T1000 (cell line): ENCODE measurements at regions not wholly inside any gene's neighbourhood (a gene's known extent, or its start where the extent isn't known, plus 50 kb on each side); places are given as distances from the start of the nearest gene placed in this dataset.

Source experiments
- DNase-seq: peaks from one replicate; lab custom pipeline; 2025; ENCODE audit warnings: mixed read lengths; lab: John Stamatoyannopoulos, UW

GRCh38 chr3:76897076-76897475 lies 142.8 kb upstream of the ROBO2 start:
- no peak for DNase-seq

GRCh38 chr3:76900596-76900995 lies 139.3 kb upstream of the ROBO2 start:
- no peak for DNase-seq

DNA sequence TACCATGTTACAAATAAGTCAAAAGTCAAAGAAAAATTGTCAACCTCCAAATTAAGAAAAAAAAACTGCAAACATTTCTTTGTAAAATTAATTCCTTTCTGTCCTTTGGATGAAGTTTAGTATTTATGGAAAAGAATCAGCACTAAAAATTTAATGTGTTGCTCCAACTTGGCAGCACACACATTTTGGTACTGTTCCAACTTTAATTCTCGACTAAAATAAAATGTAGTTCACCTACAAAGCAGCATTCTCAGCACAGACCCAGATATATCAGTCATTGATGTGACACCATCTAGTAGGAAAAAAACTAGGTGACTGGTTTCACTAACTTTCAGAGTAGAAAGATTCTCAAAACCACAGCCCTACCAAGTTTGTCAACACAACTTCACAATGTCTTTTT lies 131.7 kb upstream of the ROBO2 start:
- DNase-seq: no peak

- no peak for DNase-seq
These were observed 127.0 kb upstream of the ROBO2 start for GRCh38 chr3:76912841-76913383.

- no peak for DNase-seq
These were observed 122.5 kb upstream of the ROBO2 start for GRCh38 chr3:76917436-76917835.

DNA sequence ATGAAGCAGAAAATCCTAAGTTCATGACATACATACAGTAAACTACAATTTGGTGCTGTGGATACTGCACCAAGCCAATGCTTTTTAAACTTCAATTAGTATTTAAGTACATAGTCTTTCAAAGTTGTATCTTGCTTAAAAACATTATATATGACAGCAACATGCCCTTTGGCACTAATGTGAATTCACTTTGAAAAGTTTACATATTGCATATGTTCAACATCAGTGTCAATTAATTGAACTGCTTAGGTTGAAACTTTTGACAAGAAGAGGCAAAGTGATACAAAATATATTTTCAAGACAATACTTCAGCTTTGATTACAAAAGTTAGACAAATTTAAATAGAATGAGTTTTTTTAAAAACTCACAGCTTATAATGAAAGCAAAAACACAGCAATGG lies 119.4 kb upstream of the ROBO2 start:
- no peak for DNase-seq

DNA sequence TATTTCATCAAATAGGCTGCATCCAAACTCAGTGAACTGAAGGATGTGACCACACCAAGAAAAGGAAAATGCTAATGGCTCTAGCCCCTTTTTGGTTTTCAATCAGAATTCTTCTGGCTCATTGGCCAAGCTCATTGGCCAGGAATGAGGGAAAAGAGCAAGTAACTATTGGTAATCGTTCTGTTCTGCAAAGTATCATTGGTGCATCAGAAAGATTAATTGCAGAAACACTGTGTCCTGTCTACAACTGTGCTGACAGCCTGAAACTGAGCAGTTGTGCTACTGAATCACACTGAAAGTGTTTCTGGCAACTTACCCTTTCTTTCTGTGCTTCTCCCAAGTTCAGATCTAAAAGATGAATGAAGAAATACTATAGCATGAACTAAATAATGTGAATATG lies 116.4 kb upstream of the ROBO2 start:
- no peak for DNase-seq

DNA sequence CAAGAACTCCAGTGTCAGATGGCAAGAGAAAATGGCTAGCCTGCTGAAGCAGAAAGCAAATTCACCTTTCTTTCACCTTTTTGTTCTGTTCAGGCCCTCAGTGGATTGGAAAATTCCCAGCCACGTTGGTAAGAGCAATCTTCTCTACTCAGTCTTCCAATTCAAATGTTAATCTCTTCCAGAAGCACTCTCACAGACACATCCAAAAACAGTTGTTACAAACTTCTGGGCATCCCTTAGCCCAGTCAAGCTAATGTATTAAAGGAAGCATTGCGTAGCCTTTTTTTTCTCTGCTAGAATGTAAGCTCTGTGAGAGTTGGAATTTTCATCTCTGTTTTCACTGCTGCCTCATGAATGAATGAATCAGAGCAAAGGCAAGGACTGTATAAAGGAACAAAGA lies 109.2 kb upstream of the ROBO2 start:
- no peak for DNase-seq

DNA sequence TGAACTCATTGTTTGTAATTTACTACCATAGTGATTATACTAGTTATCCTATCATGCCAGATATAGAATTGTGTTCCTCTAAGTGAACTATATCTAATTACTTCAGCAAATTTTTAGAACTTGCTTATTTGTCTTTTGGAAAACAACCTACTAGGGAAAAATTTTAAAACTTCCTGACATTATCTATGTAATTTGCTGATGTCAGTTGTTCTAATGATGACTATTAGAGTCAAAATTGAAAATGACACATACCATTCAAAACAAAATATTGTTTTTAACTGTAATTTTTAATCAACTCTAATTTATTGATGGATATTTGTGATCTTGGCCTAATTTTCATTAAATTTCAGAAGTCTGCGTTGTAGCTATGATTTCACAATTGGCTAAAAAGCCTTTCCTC lies 106.7 kb upstream of the ROBO2 start:
- no peak for DNase-seq

- DNase-seq: no peak
These were observed 100.9 kb upstream of the ROBO2 start for GRCh38 chr3:76938962-76939361.

- DNase-seq: no peak
These were observed 99.6 kb upstream of the ROBO2 start for GRCh38 chr3:76940181-76940770.

GRCh38 chr3:76941376-76941775 lies 98.5 kb upstream of the ROBO2 start:
- DNase-seq: no peak

GRCh38 chr3:76942101-76942500 lies 97.8 kb upstream of the ROBO2 start:
- no peak for DNase-seq

DNA sequence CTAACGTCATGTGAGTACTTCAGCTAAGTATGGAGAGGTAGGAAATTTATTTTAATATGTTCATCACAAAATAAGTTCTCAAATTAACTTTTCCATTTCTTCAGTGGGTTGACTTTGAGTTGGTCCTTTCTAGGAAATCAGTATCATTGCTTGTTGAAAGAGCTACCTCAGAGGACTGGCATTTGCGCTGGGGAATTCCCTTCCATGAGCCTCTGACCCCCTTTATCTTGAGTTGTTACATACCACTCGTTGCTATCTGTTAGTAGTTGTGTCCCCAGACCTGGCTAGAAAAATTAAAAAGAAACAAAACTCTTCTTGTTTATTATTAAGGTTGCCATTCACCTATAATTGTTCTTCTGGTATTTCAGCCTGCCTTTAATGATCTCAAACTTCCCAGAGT lies 96.8 kb upstream of the ROBO2 start:
- DNase-seq: no peak

DNA sequence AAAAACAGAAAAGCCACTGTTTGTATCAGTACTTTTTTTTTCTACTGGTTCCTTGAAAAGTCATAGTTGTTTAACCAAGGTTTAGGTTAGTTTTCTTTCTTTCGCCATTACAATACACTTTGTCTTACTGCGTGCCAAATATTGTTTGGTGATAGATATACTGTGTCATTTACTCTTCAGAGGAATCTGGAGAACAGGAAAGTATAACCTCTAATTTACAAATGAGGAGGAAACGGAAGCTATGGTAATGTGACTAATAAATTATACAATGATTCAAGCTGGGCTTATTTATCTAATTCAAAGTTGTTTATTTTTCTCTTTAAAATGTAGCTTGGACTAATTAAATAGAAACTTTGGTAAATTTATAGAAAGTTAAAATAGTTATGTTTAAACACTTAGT lies 96.2 kb upstream of the ROBO2 start:
- DNase-seq: no peak

- no peak for DNase-seq
These were observed 90.9 kb upstream of the ROBO2 start for GRCh38 chr3:76949033-76949432.

DNA sequence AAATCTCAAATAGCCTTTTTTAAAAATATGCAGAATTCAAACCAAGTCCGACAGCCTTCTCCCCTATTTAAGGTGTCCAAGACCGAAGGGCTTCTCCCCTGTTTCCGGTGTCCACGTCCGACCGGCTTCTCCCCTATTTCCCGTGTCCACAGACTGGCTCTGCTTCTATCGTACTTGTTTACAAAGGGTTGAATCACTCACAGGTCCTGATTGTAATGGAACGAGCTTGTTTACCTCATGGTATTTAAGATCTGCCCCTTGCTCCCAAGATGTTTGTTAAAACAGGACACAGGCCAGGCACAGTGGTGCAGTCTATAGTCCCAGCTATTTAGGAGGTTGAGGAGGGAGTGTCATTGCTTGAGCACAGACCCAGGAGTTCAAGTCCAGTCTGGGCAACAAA lies 90.4 kb upstream of the ROBO2 start:
- DNase-seq: no peak

- no peak for DNase-seq
These were observed 89.3 kb upstream of the ROBO2 start for GRCh38 chr3:76950590-76950989.

DNA sequence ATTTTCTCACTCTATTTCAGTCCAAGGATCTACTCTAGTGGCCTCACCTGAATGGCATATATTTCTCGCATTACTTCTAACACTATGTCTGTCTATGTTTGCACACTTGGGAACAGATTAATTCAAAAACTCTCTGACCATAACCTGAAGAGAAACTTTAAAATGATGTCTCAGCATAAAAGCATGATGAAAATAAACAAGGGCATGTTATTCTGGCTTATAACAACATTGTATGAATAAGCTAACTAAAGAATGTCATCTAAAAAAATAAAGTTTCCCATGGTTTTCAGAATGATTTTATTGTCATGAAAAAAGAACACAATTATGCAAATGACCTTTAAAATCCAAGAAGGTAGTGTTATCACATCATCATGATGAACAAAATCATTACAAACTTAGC lies 85.5 kb upstream of the ROBO2 start:
- DNase-seq: no peak

DNA sequence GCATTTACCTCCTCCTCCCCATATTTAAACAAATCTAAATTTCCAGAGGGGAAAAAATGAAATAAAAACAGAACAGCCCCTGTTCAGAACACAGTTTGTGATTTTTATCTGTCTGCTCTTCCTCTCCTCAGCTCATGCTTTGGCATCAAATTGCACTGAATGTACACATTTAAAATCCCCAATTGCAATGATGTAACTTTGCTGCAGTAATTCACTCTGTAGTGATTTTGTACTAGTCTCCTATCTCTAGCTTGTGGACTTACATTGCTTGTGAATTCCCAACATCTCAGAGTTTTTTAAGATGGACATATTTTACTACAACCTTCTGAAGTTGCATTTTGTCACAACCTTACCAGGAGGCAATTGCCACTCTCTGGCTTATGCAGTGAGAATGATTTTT lies 81.6 kb upstream of the ROBO2 start:
- no peak for DNase-seq

DNA sequence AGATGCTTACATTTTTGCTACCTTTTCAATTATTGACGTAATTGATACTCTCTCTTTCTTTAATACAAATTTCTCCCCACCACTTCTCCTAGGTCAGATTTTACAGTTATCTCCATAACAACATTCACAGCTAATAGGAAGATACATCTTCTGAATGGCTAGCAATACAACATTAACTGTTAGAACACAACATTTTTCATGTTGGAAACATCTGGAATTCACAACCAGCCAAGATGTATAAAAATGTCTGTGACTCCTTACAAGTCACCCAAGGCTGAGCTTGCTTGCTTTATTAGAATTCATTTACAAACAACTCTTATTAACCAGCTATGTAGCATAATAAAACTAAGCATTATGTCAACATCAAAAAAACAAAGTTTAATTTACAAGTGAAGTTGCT lies 81.0 kb upstream of the ROBO2 start:
- no peak for DNase-seq

GRCh38 chr3:76961284-76961683 lies 78.6 kb upstream of the ROBO2 start:
- no peak for DNase-seq

DNA sequence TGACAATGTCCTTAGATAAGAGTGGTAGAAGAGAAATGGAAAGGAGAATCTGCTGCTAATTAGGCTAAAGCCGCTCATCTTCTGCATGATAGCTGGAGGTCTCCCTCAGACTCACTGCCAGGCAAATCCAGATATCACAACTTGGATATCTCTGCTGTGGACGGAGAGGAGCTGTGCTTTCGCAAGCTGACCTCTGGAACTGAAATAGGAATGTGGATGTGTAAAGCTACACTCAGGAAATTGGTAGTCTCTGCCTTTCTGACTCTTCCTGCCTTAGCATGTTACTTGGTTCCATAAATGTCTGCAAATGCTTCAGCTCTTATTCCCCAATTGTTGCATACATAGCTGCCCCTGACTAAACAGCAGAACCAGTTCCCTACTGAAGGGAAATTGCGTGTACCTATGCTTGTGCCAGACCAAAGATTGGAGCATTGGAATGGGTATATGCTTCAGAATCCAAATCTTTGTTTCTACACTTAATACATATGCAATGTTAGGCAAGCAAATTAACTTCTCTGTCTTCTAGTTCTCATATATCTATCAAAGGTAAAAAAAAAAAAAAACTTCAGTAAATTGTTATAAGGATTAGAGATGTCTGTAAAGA lies 74.7 kb upstream of the ROBO2 start:
- no peak for DNase-seq

- DNase-seq: no peak
These were observed 70.4 kb upstream of the ROBO2 start for GRCh38 chr3:76969471-76969870.
